BJ (cell line): ENCODE measurements at regions not wholly inside any gene's neighbourhood (a gene's known extent, or its start where the extent isn't known, plus 50 kb on each side); places are given as distances from the start of the nearest gene placed in this dataset.

Experiments
- CTCF ChIA-PET: fragments of 350-600 bp; formaldehyde crosslinking; extraction: SDS; loops from one replicate; lab custom pipeline; 2021; ENCODE audit warnings: antibody characterized with exemption, inconsistent platforms; lab: Yijun Ruan, JAX
- POLR2A ChIA-PET: fragments of 300-600 bp; sonication (Branson Sonifier 250); formaldehyde crosslinking; extraction: SDS; loops from one replicate; lab custom pipeline; 2021; ENCODE audit warnings: antibody characterized with exemption; lab: Charles Lee
- DNase-seq: peaks from one replicate; pipeline ENCODE4 v3.0.0-alpha.2; 2011; ENCODE audit warnings: low read depth
- H3K27me3 ChIP-seq: 2 replicates; pipeline ENCODE4 v1.6.0; 2011; ENCODE audit warnings: low read length; ENCODE audit not compliant: control insufficient read depth, insufficient read depth
- H3K36me3 ChIP-seq: 2 replicates; pipeline ENCODE4 v1.5.1; 2011; ENCODE audit warnings: low read length; ENCODE audit not compliant: control insufficient read depth, insufficient read depth
- H3K4me3 ChIP-seq: 2 replicates; pipeline ENCODE4 v1.5.1; 2011; ENCODE audit warnings: low read depth, mild to moderate bottlenecking, control low read depth, low read length
- CTCF ChIP-seq: IDR thresholded peaks from 2 replicates; pipeline ENCODE4 v1.5.1; 2011; ENCODE audit warnings: low read depth, mild to moderate bottlenecking, control low read depth, inconsistent platforms, low read length, moderate library complexity; ENCODE audit not compliant: insufficient read depth

GRCh38 chr10:15448598-15448997 lies 77.5 kb upstream of the FAM171A1 start:
- Histone ChIP-seq H3K36me3 (no peaks in the 10 kb centered on the region), H3K4me3 (no peak overlapping the region), H3K27me3 (peaks cover 2% of the 10 kb centered on the region)
- DNase-seq, result no peak
- POLR2A ChIA-PET, result no interaction called here
- CTCF ChIA-PET, result interaction anchor here (0.8 to 2.6 kb wide), 4 partner anchors 8 to 272 kb away, joined by 5 to 9 read pairs (median 6); partner anchors contain the start of gene ITGA8
- TF ChIP-seq CTCF, result no peak

GRCh38 chr10:15445006-15445390 lies 73.9 kb upstream of the FAM171A1 start:
- H3K27me3 ChIP-seq, result peaks cover 2% of the 10 kb centered on the region
- ChIA-PET CTCF (interaction anchor here (1.6 to 1.8 kb wide), 3 partner anchors 11 to 270 kb away, joined by 4 to 7 read pairs (median 5); no protein-coding TSS in a partner anchor), POLR2A (no interaction called here)
- TF ChIP-seq CTCF, result no peak
- no peak for DNase-seq
- H3K4me3 ChIP-seq, result no peak overlapping the region
- no peaks in the 10 kb centered on the region for H3K36me3 ChIP-seq

- DNase-seq, result no peak
- Histone ChIP-seq H3K27me3 (peaks cover 2% of the 10 kb centered on the region), H3K4me3 (no peak overlapping the region), H3K36me3 (no peaks in the 10 kb centered on the region)
- CTCF ChIA-PET, result interaction anchor here (0.7 to 1.8 kb wide), 6 partner anchors 9 to 296 kb away, joined by 3 to 7 read pairs (median 4); no protein-coding TSS in a partner anchor
- POLR2A ChIA-PET, result no interaction called here
- no peak for TF ChIP-seq CTCF
These were observed 73.3 kb upstream of the FAM171A1 start for GRCh38 chr10:15444105-15445005.

- CTCF ChIA-PET, result no interaction called here
- no peak for TF ChIP-seq CTCF
These were observed 71.0 kb upstream of the FAM171A1 start for GRCh38 chr10:15442056-15442455.

GRCh38 chr10:15440204-15440711 lies 69.2 kb upstream of the FAM171A1 start:
- DNase-seq, result no peak
- Histone ChIP-seq H3K36me3 (no peaks in the 10 kb centered on the region), H3K27me3 (peaks cover 2% of the 10 kb centered on the region), H3K4me3 (no peak overlapping the region)
- TF ChIP-seq CTCF, result no peak
- ChIA-PET POLR2A (no interaction called here), CTCF (interaction anchor here (1.0 to 8.0 kb wide), 11 partner anchors 9 to 282 kb away, joined by 3 to 124 read pairs (median 6); partner anchors contain the start of gene ITGA8)

More at GRCh38 chr10:15442056-15442455, 71.0 kb upstream of the FAM171A1 start:
- POLR2A ChIA-PET, result no interaction called here
- Histone ChIP-seq H3K36me3 (no peaks in the 10 kb centered on the region), H3K4me3 (no peak overlapping the region), H3K27me3 (peaks cover 2% of the 10 kb centered on the region)
- DNase-seq, result no peak
